Jurkat, Clone E6-1 (cell line): ENCODE measurements at regions not wholly inside any gene's neighbourhood (a gene's known extent, or its start where the extent isn't known, plus 50 kb on each side); places are given as distances from the start of the nearest gene placed in this dataset.

ENCODE experiments used
- DNase-seq: peaks from one replicate; pipeline ENCODE4 v3.0.0-alpha.2; 2011; ENCODE audit warnings: low read depth, low spot score
- H3K4me3 ChIP-seq: 2 replicates; pipeline ENCODE4 v1.5.1; 2011; ENCODE audit warnings: mild to moderate bottlenecking, low read length, control low read depth, moderate library complexity

- no peak overlapping the region for H3K4me3 ChIP-seq
- DNase-seq: no peak
Measured at GRCh38 chr2:180461761-180462160, 454.7 kb upstream of the CWC22 start.

- no peak overlapping the region for H3K4me3 ChIP-seq
- DNase-seq: no peak
Measured at GRCh38 chr2:180456801-180457200, 449.7 kb upstream of the CWC22 start.

GRCh38 chr2:180450841-180451240 lies 443.7 kb upstream of the CWC22 start:
- DNase-seq: no peak
- no peak overlapping the region for H3K4me3 ChIP-seq

GRCh38 chr2:180449171-180449915 lies 442.2 kb upstream of the CWC22 start:
- H3K4me3 ChIP-seq: no peak overlapping the region
- no peak for DNase-seq

GRCh38 chr2:180446492-180446891 lies 439.4 kb upstream of the CWC22 start:
- no peak for DNase-seq

GRCh38 chr2:180443888-180444287 lies 436.8 kb upstream of the CWC22 start:
- H3K4me3 ChIP-seq: no peak overlapping the region
- DNase-seq: no peak

More at GRCh38 chr2:180446492-180446891, 439.4 kb upstream of the CWC22 start:
- H3K4me3 ChIP-seq: no peak overlapping the region

GRCh38 chr2:180442860-180443644 lies 436.0 kb upstream of the CWC22 start:
- DNase-seq: no peak
- H3K4me3 ChIP-seq: no peak overlapping the region

GRCh38 chr2:180419212-180419611 lies 412.1 kb upstream of the CWC22 start:
- no peak for DNase-seq
- no peak overlapping the region for H3K4me3 ChIP-seq

- no peak overlapping the region for H3K4me3 ChIP-seq
- no peak for DNase-seq
Measured at GRCh38 chr2:180416627-180417026, 409.5 kb upstream of the CWC22 start.

- DNase-seq: no peak
- no peak overlapping the region for H3K4me3 ChIP-seq
Measured at GRCh38 chr2:180413336-180413735, 406.2 kb upstream of the CWC22 start.

- no peak for DNase-seq
- no peak overlapping the region for H3K4me3 ChIP-seq
Measured at GRCh38 chr2:180412219-180412618, 405.1 kb upstream of the CWC22 start.

- DNase-seq: no peak
- no peak overlapping the region for H3K4me3 ChIP-seq
Measured at GRCh38 chr2:180411661-180412060, 404.6 kb upstream of the CWC22 start.

GRCh38 chr2:180406687-180407086 lies 399.6 kb upstream of the CWC22 start:
- no peak overlapping the region for H3K4me3 ChIP-seq
- no peak for DNase-seq

GRCh38 chr2:180405520-180405919 lies 398.4 kb upstream of the CWC22 start:
- DNase-seq: no peak
- no peak overlapping the region for H3K4me3 ChIP-seq

GRCh38 chr2:180394305-180394704 lies 387.2 kb upstream of the CWC22 start:
- no peak overlapping the region for H3K4me3 ChIP-seq
- DNase-seq: no peak

GRCh38 chr2:180385601-180386201 lies 378.6 kb upstream of the CWC22 start:
- H3K4me3 ChIP-seq: no peak overlapping the region
- no peak for DNase-seq

- DNase-seq: no peak
- no peak overlapping the region for H3K4me3 ChIP-seq
Measured at GRCh38 chr2:180376066-180376465, 369.0 kb upstream of the CWC22 start.

GRCh38 chr2:180374502-180375281 lies 367.6 kb upstream of the CWC22 start:
- H3K4me3 ChIP-seq: no peak overlapping the region
- no peak for DNase-seq

- no peak for DNase-seq
- H3K4me3 ChIP-seq: no peak overlapping the region
Measured at GRCh38 chr2:180370511-180371205, 363.6 kb upstream of the CWC22 start.
